NCI-H2227 (cell line): ENCODE measurements at regions not wholly inside any gene's neighbourhood (a gene's known extent, or its start where the extent isn't known, plus 50 kb on each side); places are given as distances from the start of the nearest gene placed in this dataset.

ENCODE experiments used
- DNase-seq: peaks from one replicate; lab custom pipeline; 2025; ENCODE audit not compliant: unreplicated experiment; lab: John Stamatoyannopoulos, UW

- DNase-seq, result no peak
These were observed 324.4 kb downstream of the PRELID2 start for GRCh38 chr5:145510769-145511168.

GRCh38 chr5:145510324-145510723, 324.8 kb downstream of the PRELID2 start:
- no peak for DNase-seq

- no peak for DNase-seq
These were observed 325.6 kb downstream of the PRELID2 start for GRCh38 chr5:145509336-145510136.

GRCh38 chr5:145506185-145506850, 328.8 kb downstream of the PRELID2 start:
- no peak for DNase-seq

- DNase-seq, result no peak
These were observed 332.2 kb downstream of the PRELID2 start for GRCh38 chr5:145502906-145503305.

- DNase-seq, result no peak
These were observed 334.4 kb downstream of the PRELID2 start for GRCh38 chr5:145500710-145501109.

- DNase-seq, result no peak
These were observed 335.7 kb downstream of the PRELID2 start for GRCh38 chr5:145499483-145499882.

- DNase-seq, result no peak
These were observed 338.1 kb downstream of the PRELID2 start for GRCh38 chr5:145497052-145497451.

GRCh38 chr5:145495741-145496140, 339.4 kb downstream of the PRELID2 start:
- DNase-seq, result no peak

GRCh38 chr5:145495196-145495595, 339.9 kb downstream of the PRELID2 start:
- no peak for DNase-seq

GRCh38 chr5:145493435-145493834, 341.7 kb downstream of the PRELID2 start:
- DNase-seq, result no peak

GRCh38 chr5:145489516-145489915, 345.6 kb downstream of the PRELID2 start:
- DNase-seq, result no peak

GRCh38 chr5:145484158-145484557, 351.0 kb downstream of the PRELID2 start:
- DNase-seq, result no peak

GRCh38 chr5:145483212-145483611, 351.9 kb downstream of the PRELID2 start:
- no peak for DNase-seq

GRCh38 chr5:145479857-145480256, 355.3 kb downstream of the PRELID2 start:
- no peak for DNase-seq

- no peak for DNase-seq
These were observed 355.9 kb downstream of the PRELID2 start for GRCh38 chr5:145479271-145479670.

- no peak for DNase-seq
These were observed 356.5 kb downstream of the PRELID2 start for GRCh38 chr5:145478651-145479050.

GRCh38 chr5:145473042-145473642, 362.0 kb downstream of the PRELID2 start:
- DNase-seq, result no peak

- no peak for DNase-seq
These were observed 363.1 kb downstream of the PRELID2 start for GRCh38 chr5:145471831-145472612.

GRCh38 chr5:145471026-145471425, 364.1 kb downstream of the PRELID2 start:
- DNase-seq, result no peak

- DNase-seq, result no peak
These were observed 364.7 kb downstream of the PRELID2 start for GRCh38 chr5:145470396-145470979.
